CD4-positive, alpha-beta T cell treated with Interleukin-17A for 4 hours (primary cell): ENCODE measurements at regions not wholly inside any gene's neighbourhood (a gene's known extent, or its start where the extent isn't known, plus 50 kb on each side); places are given as distances from the start of the nearest gene placed in this dataset.

Source experiments
- DNase-seq: peaks from one replicate; pipeline ENCODE4 v3.0.0-alpha.2; 2020; ENCODE audit warnings: mixed read lengths

- no peak for DNase-seq
These were observed 384.7 kb downstream of the DMRT2 start for GRCh38 chr9:1434811-1435210.

GRCh38 chr9:1440256-1440655 is 390.1 kb downstream of the DMRT2 start:
- DNase-seq, result no peak

GRCh38 chr9:1442105-1442504 is 391.9 kb downstream of the DMRT2 start:
- DNase-seq, result no peak

GRCh38 chr9:1443450-1443849 is 393.3 kb downstream of the DMRT2 start:
- DNase-seq, result no peak

- no peak for DNase-seq
These were observed 396.5 kb downstream of the DMRT2 start for GRCh38 chr9:1446671-1447070.

GRCh38 chr9:1453636-1454035 is 403.5 kb downstream of the DMRT2 start:
- DNase-seq, result no peak

GRCh38 chr9:1454211-1454610 is 404.1 kb downstream of the DMRT2 start:
- DNase-seq, result no peak

- DNase-seq, result no peak
These were observed 404.6 kb downstream of the DMRT2 start for GRCh38 chr9:1454616-1455347.

- DNase-seq, result no peak
These were observed 405.6 kb downstream of the DMRT2 start for GRCh38 chr9:1455766-1456165.

- DNase-seq, result no peak
These were observed 406.3 kb downstream of the DMRT2 start for GRCh38 chr9:1456301-1457024.

- DNase-seq, result no peak
These were observed 407.3 kb downstream of the DMRT2 start for GRCh38 chr9:1457460-1457859.

GRCh38 chr9:1458503-1458902 is 408.3 kb downstream of the DMRT2 start:
- no peak for DNase-seq

- DNase-seq, result no peak
These were observed 410.1 kb downstream of the DMRT2 start for GRCh38 chr9:1460143-1460769.

GRCh38 chr9:1461812-1462211 is 411.7 kb downstream of the DMRT2 start:
- no peak for DNase-seq

GRCh38 chr9:1462626-1463308 is 412.6 kb downstream of the DMRT2 start:
- no peak for DNase-seq

- no peak for DNase-seq
These were observed 419.8 kb downstream of the DMRT2 start for GRCh38 chr9:1469996-1470395.

GRCh38 chr9:1473956-1474634 is 423.9 kb downstream of the DMRT2 start:
- DNase-seq, result no peak

GRCh38 chr9:1474671-1475070 is 424.5 kb downstream of the DMRT2 start:
- no peak for DNase-seq

- no peak for DNase-seq
These were observed 440.4 kb downstream of the DMRT2 start for GRCh38 chr9:1490341-1491232.

- no peak for DNase-seq
These were observed 442.0 kb downstream of the DMRT2 start for GRCh38 chr9:1492156-1492555.

GRCh38 chr9:1495282-1496030 is 445.3 kb downstream of the DMRT2 start:
- DNase-seq, result no peak
